ENCODE measurements at regions not wholly inside any gene's neighbourhood (a gene's known extent, or its start where the extent isn't known, plus 50 kb on each side); places are given as distances from the start of the nearest gene placed in this dataset.

DNA sequence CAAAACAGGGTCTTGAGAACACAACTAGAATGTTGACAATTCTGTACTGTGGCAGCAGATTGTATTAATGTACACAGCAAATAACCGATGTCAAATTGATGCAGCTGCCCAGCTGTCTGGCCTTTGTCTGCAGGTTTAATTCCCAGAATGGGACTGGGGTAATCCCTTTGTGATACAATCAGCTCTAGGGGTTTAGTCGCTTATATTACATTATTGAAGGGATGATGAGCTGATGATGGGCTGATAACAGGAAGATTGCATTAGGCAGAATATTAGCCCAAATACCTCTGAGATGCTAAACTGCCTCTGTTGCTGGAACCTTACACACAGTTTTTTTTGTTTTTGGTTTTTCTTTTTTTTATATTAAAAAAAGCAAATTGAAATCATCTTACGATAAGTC, 265.0 kb downstream of the RBM26 start:
- H3K9me2 ChIP-seq (ENCODE audit: insufficient read depth) = no peaks in the 10 kb centered on the region
- H3K9me3 ChIP-seq (ENCODE audit: low read depth) = no peaks in the 10 kb centered on the region
- no peaks in the 10 kb centered on the region for H3F3A ChIP-seq (ENCODE audit: insufficient read depth)
- TF ChIP-seq EZH2 (IDR thresholded peaks at IDR 0.05; ENCODE audit: insufficient read depth, poor library complexity, severe bottlenecking) (no peak), EZH2phosphoT487 (IDR thresholded peaks at IDR 0.05; ENCODE audit: insufficient read depth, low read depth) (no peak)
- H2AFZ ChIP-seq = no peak overlapping the region
- WGBS, 2 experiments (ENCODE audit: low coverage in 1 of 2, low lambda C conversion rate in 2 of 2, missing lambda C conversion rate in 2 of 2) = 32 to 51% methylated on average over 3 of the region's 3 CpGs
- no peak overlapping the region for H3K27ac ChIP-seq
- no peaks in the 10 kb centered on the region for H4K20me1 ChIP-seq (ENCODE audit: insufficient read depth)
- H3K4me2 ChIP-seq (ENCODE audit: unreplicated experiment) = no peak overlapping the region
- H3K4me3 ChIP-seq = no peak overlapping the region
- H3K36me3 ChIP-seq (ENCODE audit: low read depth) = no peaks in the 10 kb centered on the region
- H3K9ac ChIP-seq = no peak overlapping the region
- no peaks in the 10 kb centered on the region for H3K4me1 ChIP-seq (ENCODE audit: insufficient read depth)
- in situ Hi-C loops (cut with MboI) = no loop called here
- no peak for DNase-seq
- no peaks in the 10 kb centered on the region for H3K27me3 ChIP-seq (replicated peaks; ENCODE audit: insufficient read depth)
- H3K79me2 ChIP-seq (ENCODE audit: insufficient read depth) = no peaks in the 10 kb centered on the region

DNA sequence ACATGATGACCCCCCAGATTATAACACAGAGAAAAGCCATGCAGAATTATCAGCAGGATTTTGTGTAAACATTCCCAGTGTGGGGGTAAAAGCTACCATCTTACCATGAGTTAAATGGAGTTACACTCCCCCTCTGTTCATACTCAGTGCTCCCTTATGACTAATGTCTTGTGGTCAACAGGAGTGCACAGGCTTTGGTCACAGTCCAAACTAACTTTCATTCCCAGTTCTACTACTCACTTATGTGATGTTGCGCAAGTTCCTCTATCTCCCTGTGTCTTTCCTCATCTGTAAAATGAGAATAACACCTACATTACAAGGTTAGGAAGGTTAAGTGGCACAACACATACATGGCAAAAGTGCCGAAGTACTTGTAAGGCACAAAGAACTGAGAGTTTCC, 277.9 kb downstream of the RBM26 start:
- no peaks in the 10 kb centered on the region for H4K20me1 ChIP-seq (ENCODE audit: insufficient read depth)
- TF ChIP-seq EZH2 (IDR thresholded peaks at IDR 0.05; ENCODE audit: insufficient read depth, poor library complexity, severe bottlenecking) = no peak
- no peak for TF ChIP-seq EZH2phosphoT487 (IDR thresholded peaks at IDR 0.05; ENCODE audit: insufficient read depth, low read depth)
- no peaks in the 10 kb centered on the region for H3K4me1 ChIP-seq (ENCODE audit: insufficient read depth)
- no peak overlapping the region for H3K9ac ChIP-seq
- peak; percentile 58 for DNase-seq
- H3K27ac ChIP-seq = no peak overlapping the region
- H3K9me2 ChIP-seq (ENCODE audit: insufficient read depth) = no peaks in the 10 kb centered on the region
- H3K79me2 ChIP-seq (ENCODE audit: insufficient read depth) = no peaks in the 10 kb centered on the region
- H3K27me3 ChIP-seq (replicated peaks; ENCODE audit: insufficient read depth) = no peaks in the 10 kb centered on the region
- H2AFZ ChIP-seq = no peak overlapping the region
- no peak overlapping the region for H3K4me2 ChIP-seq (ENCODE audit: unreplicated experiment)
- no peak overlapping the region for H3K4me3 ChIP-seq
- no peaks in the 10 kb centered on the region for H3K9me3 ChIP-seq (ENCODE audit: low read depth)
- 38 to 60% methylated on average over 2 of the region's 2 CpGs for WGBS, 2 experiments (ENCODE audit: low coverage in 1 of 2, low lambda C conversion rate in 2 of 2, missing lambda C conversion rate in 2 of 2)
- no peaks in the 10 kb centered on the region for H3F3A ChIP-seq (ENCODE audit: insufficient read depth)
- no peaks in the 10 kb centered on the region for H3K36me3 ChIP-seq (ENCODE audit: low read depth)
- in situ Hi-C loops (cut with MboI) = no loop called here

DNA sequence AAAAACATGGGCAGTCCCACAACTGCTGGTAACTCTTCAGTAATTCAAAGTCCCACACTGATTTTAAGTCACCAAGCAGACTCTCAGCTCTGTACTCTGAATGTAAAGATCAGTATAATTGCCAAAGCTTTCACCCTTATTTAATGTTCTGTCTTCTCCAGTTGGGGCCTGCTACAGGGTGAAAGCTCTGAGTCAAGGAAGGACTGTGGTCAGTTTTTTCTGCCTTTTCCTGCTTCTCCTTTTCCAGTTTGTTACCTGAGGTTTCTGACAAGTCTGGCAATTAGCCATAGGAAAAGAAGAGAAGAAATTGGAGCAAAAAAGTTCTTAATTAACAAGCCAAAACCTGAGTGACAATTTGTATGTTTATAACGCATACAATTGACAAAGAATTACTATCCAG, 279.3 kb downstream of the RBM26 start:
- no peaks in the 10 kb centered on the region for H3K4me1 ChIP-seq (ENCODE audit: insufficient read depth)
- in situ Hi-C loops (cut with MboI) = no loop called here
- no peaks in the 10 kb centered on the region for H4K20me1 ChIP-seq (ENCODE audit: insufficient read depth)
- no peaks in the 10 kb centered on the region for H3K9me3 ChIP-seq (ENCODE audit: low read depth)
- no peak overlapping the region for H3K27ac ChIP-seq
- H3K9ac ChIP-seq = no peak overlapping the region
- TF ChIP-seq EZH2phosphoT487 (IDR thresholded peaks at IDR 0.05; ENCODE audit: insufficient read depth, low read depth) (no peak), EZH2 (IDR thresholded peaks at IDR 0.05; ENCODE audit: insufficient read depth, poor library complexity, severe bottlenecking) (no peak)
- no peak overlapping the region for H3K4me2 ChIP-seq (ENCODE audit: unreplicated experiment)
- 33 to 44% methylated on average over 1 of the region's 1 CpG for WGBS, 2 experiments (ENCODE audit: low coverage in 1 of 2, low lambda C conversion rate in 2 of 2, missing lambda C conversion rate in 2 of 2)
- no peaks in the 10 kb centered on the region for H3K79me2 ChIP-seq (ENCODE audit: insufficient read depth)
- H3K9me2 ChIP-seq (ENCODE audit: insufficient read depth) = no peaks in the 10 kb centered on the region
- H3K4me3 ChIP-seq = no peak overlapping the region
- H3K27me3 ChIP-seq (replicated peaks; ENCODE audit: insufficient read depth) = no peaks in the 10 kb centered on the region
- no peaks in the 10 kb centered on the region for H3F3A ChIP-seq (ENCODE audit: insufficient read depth)
- no peaks in the 10 kb centered on the region for H3K36me3 ChIP-seq (ENCODE audit: low read depth)
- no peak for DNase-seq
- no peak overlapping the region for H2AFZ ChIP-seq

- in situ Hi-C loops (cut with MboI) = no loop called here
- Histone ChIP-seq H3K9me3 (ENCODE audit: low read depth) (no peaks in the 10 kb centered on the region), H3K36me3 (ENCODE audit: low read depth) (no peaks in the 10 kb centered on the region), H3F3A (ENCODE audit: insufficient read depth) (no peaks in the 10 kb centered on the region), H3K4me2 (ENCODE audit: unreplicated experiment) (no peak overlapping the region), H3K9me2 (ENCODE audit: insufficient read depth) (no peaks in the 10 kb centered on the region), H3K4me1 (ENCODE audit: insufficient read depth) (no peaks in the 10 kb centered on the region), H3K27me3 (replicated peaks; ENCODE audit: insufficient read depth) (no peaks in the 10 kb centered on the region), H2AFZ (no peak overlapping the region), H3K4me3 (no peak overlapping the region), H4K20me1 (ENCODE audit: insufficient read depth) (no peaks in the 10 kb centered on the region), H3K79me2 (ENCODE audit: insufficient read depth) (no peaks in the 10 kb centered on the region), H3K27ac (no peak overlapping the region), H3K9ac (no peak overlapping the region)
- 25 to 28% methylated on average over 2 of the region's 2 CpGs for WGBS, 2 experiments (ENCODE audit: low coverage in 1 of 2, low lambda C conversion rate in 2 of 2, missing lambda C conversion rate in 2 of 2)
- TF ChIP-seq EZH2 (IDR thresholded peaks at IDR 0.05; ENCODE audit: insufficient read depth, poor library complexity, severe bottlenecking) = no peak
- TF ChIP-seq EZH2phosphoT487 (IDR thresholded peaks at IDR 0.05; ENCODE audit: insufficient read depth, low read depth) = no peak
- no peak for DNase-seq
Observed at GRCh38 chr13:79124183-79124582, 281.9 kb downstream of the RBM26 start.

DNA sequence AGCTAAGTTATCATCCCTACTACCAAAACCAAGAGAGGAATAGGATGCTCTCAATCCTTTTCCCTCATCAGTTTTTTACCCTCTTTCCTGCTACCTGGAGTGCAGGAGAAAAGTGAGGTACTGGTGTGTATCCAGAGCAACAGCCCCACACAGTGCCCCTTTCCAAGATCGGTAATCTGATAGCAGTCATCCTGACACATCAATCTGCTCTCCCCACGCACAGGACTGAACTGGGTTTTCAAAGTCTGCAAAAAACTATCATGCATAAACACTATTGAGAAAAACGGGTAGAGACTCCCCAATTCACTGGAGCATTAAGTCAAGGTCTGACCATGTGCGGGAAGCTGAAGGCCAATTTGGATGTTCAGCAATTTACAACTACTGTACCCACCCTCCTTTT, 284.8 kb downstream of the RBM26 start:
- Histone ChIP-seq H3K79me2 (ENCODE audit: insufficient read depth) (no peaks in the 10 kb centered on the region), H3K4me1 (ENCODE audit: insufficient read depth) (no peaks in the 10 kb centered on the region), H3F3A (ENCODE audit: insufficient read depth) (no peaks in the 10 kb centered on the region), H3K4me3 (no peak overlapping the region), H3K27ac (no peak overlapping the region), H3K4me2 (ENCODE audit: unreplicated experiment) (no peak overlapping the region), H4K20me1 (ENCODE audit: insufficient read depth) (no peaks in the 10 kb centered on the region), H3K9me2 (ENCODE audit: insufficient read depth) (no peaks in the 10 kb centered on the region), H3K9ac (no peak overlapping the region), H3K9me3 (ENCODE audit: low read depth) (no peaks in the 10 kb centered on the region), H3K36me3 (ENCODE audit: low read depth) (no peaks in the 10 kb centered on the region), H3K27me3 (replicated peaks; ENCODE audit: insufficient read depth) (no peaks in the 10 kb centered on the region), H2AFZ (no peak overlapping the region)
- in situ Hi-C loops (cut with MboI) = no loop called here
- TF ChIP-seq EZH2 (IDR thresholded peaks at IDR 0.05; ENCODE audit: insufficient read depth, poor library complexity, severe bottlenecking) = no peak
- no peak for TF ChIP-seq EZH2phosphoT487 (IDR thresholded peaks at IDR 0.05; ENCODE audit: insufficient read depth, low read depth)
- DNase-seq = no peak
- 9 to 14% methylated on average over 4 of the region's 4 CpGs for WGBS, 2 experiments (ENCODE audit: low coverage in 1 of 2, low lambda C conversion rate in 2 of 2, missing lambda C conversion rate in 2 of 2)
